Amniotic stem cell (primary cell): ENCODE measurements at regions not wholly inside any gene's neighbourhood (a gene's known extent, or its start where the extent isn't known, plus 50 kb on each side); places are given as distances from the start of the nearest gene placed in this dataset.
"Not testable (repeated sequence)": the region's sequence is repeated elsewhere in the genome, so short reads cannot be mapped to it uniquely, and the experiment has no call there.

Experiments
- DNase-seq: peaks from one replicate; lab custom pipeline; 2025; lab: John Stamatoyannopoulos, UW

DNA sequence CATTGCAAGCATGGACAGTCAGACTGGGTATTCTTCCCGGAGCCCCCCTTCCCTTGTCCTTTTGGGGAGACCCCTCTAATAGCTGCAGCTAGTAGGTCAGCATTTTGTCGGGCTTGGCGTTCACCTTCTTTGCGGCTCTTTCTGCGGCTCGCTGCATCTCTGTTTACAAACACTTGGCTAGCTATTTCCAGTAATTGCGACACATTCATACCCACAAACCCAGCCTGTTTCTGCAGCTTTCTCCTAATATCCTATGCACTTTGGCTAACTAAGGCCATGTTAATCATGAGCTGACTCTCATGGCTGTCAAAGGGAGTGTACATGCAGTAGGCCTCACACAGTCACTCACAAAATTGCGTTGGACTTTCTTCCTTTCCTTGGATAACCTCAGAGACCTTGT lies 716.4 kb downstream of the AMY1C start:
- no peak for DNase-seq

DNA sequence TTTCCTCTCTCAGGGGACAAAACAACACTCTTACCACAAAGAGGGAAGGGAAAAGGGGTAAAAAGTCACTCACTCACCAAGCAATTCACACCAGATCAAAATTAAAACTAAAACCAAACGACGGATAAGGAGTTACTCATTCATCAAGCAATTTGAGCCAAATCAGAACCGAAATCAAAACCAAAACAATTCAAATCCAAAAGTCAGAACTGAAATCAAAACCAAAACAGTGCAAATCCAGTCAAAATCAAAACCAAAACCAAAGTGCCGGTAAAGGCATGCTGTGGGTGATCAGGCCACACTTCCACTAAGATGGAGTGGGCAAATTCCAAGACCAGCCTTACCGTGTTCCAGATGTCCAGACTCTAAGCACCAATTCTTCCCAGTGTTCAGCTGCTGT lies 717.9 kb downstream of the AMY1C start:
- DNase-seq = no peak

DNA sequence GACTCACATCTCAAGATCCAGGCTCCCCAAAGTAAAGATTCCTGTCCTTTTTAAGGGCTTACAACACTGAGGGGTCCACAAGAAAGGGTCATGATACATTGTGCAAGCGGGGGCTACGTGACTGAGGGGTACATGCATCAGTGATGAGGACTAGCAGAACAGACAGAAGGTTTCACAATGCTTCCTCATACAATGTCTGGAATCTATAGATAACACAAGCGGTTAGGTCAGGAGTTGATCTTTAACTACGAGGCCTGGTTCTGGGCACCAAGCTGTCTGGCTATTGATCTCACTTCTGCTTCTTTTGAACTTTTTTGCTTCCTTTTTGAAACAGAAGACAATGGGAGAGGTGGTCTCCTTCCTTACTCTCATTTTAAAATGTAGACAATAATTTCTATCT lies 718.6 kb downstream of the AMY1C start:
- DNase-seq = no peak

DNA sequence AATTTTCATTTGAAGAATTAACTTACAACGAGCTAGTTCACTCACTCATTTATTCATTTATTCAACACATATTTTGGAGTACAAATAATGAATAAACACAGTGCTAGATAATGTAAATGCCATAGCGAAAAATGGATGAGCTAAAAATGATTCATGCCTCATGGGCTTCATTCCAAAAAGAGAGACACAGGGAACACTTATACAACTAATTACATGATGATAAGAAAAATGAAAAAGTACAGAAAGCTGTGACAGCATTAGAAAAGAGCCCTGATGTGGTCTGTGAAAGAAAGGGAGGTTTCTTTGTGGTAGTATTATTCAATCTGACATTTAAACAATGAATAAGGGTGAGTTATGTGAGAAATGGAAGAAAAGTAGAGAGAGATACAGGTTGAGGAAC lies 726.4 kb downstream of the AMY1C start:
- DNase-seq = no peak

DNA sequence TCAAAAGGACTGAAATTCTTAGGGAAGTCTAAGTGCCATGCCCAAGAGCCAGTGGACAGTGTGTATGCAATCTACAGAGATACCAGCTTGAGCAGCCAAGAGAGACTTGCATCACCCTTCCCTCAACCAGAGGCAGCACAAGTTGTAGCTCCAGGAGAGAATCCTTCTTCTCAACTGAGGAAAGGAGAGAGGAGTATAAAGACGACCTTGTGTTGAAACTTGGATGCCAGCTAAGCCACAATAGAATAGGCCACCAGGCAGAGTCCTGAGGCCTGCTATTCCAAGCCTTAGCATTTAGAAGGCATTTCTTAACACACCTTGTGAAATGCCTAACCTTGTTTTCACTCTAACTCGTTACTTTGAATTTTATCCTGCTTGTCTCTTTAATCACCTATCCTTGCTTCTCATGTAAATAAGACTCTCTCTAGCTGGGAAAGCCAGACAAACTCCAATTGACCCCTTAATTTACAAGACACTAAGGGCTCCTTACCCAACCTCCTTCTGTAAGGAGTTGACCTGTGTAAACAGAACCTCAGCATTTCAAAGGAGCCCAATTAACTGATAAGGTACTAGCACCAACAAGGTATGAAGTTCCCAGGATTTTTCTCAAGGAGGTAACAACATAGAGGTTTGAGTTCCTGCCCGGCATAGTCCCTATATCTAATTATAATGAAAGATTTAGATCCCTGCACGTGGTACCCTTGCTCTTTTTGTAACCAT lies 738.8 kb downstream of the AMY1C start:
- DNase-seq = no peak

DNA sequence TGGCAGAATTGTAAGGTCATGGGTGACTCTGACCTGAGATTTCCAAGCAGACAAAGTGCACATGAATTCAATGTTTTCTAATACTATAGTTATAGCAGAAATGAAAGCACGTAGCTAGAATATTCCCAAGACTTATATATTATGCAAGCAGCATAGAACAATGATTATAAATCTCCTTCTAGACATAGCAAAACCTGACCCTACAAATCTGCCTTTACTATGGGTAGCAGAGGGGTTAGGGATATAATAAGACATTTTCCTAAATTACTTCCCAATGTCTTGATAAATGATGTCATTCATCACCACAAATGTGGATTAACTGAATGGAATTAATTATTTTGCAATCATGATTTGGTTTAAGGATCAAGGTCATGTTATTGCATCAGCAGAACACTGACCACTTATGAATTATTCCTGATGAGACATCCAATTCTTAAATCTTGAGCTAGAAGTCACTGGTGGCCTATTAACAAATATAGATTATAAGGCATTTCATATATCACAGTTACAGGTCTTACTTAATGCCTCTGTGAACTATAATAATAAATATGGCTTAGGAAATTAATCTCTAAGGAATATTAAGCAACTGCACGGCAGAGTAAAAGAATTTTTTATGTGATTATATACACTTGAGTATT lies 776.6 kb downstream of the AMY1C start:
- DNase-seq = no peak

DNA sequence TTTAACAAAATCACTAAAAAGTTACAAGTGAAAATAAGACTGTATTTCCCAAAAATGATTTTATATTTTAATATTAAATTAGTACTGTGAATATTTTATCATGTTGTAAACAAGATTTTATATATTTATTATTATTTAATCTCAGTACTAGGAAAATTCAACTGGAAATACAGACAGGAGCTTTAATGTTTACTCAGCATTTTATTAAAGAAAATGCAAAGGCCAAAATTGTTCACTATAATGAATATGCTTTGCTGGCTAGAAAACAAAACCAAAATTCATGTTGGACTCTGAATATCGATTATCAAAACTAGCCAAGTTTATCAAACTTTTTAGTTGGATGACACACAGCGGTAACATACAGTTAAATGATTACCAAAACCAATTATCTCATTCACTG lies 782.3 kb downstream of the AMY1C start:
- DNase-seq = no peak

DNA sequence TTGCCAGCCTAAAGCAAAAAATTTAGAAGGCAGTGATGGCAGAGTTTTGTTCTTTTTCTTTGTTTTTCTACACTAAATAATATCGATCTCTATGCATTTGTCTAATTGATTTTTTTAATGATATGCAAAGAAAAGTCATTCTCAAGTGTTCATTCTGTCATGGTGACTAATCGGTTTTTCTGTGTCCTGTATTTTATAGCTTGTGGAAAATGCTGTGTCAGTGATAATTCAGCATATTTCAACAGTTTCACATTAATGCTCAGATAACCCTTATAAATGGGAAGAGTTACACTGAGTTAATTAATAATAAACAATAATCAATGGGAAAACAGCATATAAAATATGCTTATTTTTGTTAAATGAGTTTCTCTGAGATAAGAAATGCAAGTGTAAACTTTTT lies 824.9 kb downstream of the AMY1C start:
- no peak for DNase-seq

DNA sequence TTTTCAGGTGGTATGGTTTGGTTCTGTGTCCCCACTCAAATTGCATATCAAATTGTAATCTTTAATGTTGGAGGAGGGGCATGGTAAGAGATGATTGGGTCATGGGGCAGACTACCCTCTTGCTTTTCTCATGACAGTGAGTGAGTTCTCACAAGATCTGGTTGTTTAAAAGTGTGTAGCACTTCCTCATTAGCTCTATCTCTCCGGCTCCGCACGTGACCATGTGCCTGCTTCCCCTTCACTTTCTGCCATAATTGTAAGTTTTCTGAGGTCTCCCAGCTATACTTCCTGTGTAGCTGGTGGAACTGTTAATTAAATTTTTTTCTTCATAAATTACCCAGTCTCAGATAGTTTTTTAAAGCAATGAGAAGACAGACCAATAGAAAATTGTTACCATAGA lies 843.2 kb downstream of the AMY1C start:
- no peak for DNase-seq

DNA sequence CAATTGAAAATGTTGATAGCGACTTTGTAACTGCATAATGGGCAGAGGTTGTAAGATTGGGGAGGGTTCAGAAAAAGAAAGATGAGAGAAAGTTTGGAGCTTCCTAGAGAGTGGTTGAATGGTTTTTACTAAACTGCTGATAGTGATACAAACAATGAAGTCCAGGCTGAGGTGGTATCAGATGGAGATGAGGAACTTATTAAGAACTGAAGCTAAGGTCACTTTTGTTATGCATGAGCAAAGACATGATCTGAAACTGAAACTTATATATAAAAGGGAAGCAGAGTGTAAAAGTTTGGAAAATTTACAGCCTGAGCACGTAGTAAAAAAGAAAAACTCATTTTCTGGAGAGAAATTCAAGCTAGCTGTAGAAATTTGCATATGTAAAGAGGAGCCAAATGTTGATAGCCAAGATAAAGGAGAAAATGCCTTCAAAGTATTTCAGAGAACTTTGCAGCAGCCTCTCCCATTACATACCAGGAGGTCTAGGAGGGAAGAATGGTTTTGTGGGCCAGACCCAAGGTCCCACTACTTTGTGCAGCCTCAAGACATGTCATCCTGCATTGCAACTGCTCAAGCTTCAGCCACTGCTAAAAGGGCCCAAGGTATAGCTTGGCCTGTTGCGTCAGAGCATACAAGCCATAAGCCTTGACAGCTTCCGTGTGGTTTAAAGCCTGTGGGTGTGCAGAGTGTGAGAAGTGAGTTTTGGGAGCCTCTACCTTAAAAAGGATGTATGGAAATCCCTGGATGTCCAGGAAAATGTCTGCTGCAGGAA lies 843.9 kb downstream of the AMY1C start:
- DNase-seq = no peak

DNA sequence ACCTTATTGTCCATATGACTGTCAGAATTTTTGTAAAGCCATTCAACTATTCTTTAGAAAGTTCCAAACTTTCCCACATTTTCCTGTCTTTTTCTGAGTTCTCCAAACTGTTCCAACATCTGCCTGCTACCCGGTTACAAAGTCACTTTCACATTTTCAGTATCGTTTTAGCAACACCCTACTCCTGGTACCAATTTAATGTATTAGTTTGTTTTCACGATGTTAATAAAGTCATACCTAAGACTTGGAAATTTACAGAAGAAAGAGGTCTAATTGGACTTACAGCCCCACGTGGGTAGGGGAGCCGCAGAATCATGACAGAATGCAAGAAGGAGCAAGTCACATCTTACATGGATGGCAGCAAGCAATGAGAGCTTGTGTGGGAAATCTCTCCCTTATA lies 867.8 kb downstream of the AMY1C start:
- no peak for DNase-seq

DNA sequence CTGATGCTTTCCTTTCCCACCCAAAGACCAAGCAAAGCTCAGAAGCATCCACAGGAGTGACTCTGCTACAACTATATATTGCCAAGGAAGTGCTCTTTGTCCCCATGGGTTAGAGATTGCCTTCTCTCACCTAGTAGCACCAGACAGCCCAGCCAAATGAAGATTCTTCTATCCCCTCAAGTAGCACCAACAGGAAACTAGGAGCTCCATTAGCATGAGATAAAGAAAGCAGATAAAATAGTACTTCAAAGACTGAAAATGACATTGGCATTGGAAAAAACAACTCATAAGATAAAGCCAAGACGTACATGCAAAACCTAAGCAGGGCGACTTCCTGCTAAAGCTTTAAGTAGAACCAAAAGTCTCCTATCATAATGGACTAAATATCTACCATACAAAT lies 871.5 kb downstream of the AMY1C start:
- DNase-seq = no peak

DNA sequence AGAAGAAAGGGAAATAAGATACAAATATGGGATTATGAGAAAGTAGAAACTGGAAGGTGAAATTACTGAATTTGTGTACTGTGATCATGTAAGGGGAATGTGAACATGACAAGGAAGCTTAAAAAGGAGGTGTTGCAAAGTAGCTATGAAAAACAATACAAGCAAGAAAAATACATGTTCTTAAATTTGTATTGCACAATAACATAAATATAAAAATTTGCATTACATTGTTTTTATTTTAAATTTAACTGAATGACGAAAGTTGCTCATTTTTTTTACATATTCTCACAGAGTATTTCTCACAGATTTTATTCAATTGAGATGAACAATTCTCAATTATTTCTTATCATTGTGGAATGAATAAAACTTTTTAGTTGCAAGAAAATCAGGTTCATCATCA lies 874.8 kb downstream of the AMY1C start:
- no peak for DNase-seq

DNA sequence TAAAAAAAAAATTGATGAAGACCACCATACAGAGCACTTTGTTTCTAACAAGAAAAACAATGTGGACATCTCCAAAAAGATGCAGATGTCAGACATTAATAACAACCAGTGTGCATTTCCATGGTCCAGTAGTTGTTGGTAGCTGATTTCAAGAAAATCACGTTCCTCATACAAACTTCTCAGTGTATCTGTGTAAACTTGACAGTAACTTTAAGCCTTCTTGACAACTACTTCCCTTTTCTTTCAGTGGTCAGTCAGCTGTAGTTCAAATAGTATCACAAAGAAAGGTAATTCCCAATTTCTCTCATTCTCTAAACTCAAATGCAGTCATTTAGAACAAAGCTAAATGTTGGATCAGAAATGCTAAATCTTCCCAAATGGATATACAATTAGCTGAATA lies 879.9 kb downstream of the AMY1C start:
- DNase-seq = no peak

DNA sequence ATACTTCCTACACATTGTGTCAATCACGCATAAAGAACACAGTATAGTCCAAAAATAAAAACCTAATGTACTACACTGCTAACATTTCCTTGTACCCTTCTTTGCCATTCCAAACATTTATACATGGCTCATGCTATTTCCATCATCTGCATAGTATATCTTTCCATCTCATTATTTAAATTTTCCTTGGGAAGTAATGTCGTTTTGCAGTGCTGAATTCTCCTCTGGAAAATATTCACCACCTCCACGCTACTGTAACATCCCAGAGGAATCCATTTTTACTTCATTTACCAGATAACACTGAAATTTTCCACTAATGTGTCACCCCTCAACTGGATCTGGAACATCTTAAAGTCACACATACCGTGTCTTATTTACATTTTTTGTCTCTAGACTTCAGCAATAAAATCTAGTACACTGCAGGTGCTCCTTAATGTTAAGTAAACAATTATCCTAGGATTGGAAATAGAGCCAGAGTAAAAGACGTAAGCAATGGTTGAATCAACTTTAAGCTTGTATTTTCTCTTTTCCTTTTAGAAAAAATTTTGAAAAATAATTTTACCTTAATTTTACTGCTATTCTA lies 881.0 kb downstream of the AMY1C start:
- no peak for DNase-seq

DNA sequence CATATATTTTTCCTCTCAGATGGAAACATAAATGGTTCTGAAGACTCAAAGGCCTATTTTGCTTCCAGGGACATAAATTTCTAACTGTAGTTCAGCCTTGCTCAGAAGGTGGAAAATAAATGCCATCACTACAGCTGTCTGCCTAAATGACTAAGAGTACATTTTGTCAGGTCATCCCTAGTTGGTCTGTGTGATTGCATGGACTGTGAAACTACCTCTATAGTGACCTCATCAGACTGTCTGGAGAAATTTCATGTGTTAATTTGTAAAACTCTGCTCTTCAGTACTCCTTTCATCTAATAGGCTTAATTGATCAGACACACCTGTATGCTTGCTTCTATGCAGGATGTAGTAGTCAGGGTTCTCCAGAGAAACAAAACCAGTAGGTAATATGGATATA lies 886.9 kb downstream of the AMY1C start:
- DNase-seq = no peak

DNA sequence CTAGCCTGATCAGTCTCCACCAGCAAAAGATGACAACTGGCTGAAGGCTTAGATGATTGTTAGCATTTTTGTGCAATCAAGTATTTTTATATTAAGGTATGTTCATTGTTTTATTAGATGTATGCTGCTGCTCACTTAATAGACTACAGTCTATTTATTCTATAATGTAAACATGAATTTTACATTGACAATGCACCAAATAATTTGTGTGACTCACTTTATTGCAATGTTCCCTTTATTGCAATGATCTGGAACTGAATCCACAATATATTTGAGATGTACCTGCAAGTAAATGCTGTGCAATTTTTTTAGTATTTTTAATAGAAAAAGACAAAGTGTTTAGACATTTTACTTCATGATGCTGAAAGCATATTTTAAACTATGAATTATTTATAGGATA lies 896.5 kb downstream of the AMY1C start:
- no peak for DNase-seq

DNA sequence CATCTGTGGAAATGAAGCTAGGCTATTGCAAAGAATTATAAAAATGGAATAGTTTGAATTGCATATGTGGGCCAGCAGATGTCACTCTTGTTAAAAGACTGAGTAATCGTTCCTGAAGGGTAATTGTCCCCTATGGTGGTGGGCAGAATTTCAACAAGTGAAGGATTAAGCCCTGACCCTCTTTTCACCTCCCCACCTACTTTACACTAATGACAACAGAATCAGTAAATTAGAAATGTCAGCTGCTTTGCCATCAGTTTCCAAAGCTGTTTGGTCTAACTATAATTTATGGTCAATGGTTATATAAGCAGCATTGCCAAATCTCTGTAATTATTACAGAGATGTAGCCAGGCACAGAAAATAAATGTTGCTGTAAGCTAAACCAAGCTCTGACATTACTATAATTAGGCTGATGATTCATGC lies 898.6 kb downstream of the AMY1C start:
- DNase-seq = no peak

DNA sequence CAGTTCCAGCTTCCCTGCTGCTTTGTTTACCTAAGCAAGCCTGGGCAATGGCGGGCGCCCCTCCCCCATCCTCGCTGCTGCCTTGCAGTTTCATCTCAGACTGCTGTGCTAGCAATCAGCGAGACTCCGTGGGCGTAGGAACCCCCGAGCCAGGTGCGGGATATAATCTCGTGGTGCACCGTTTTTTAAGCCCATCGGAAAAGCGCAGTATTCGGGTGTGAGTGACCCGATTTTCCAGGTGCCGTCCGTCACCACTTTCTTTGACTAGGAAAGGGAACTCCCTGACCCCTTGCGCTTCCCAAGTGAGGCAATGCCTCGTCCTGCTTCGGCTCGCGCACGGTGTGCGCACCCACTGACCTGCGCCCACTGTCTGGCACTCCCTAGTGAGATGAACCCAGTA lies 914.7 kb downstream of the AMY1C start:
- DNase-seq = not testable (repeated sequence)

DNA sequence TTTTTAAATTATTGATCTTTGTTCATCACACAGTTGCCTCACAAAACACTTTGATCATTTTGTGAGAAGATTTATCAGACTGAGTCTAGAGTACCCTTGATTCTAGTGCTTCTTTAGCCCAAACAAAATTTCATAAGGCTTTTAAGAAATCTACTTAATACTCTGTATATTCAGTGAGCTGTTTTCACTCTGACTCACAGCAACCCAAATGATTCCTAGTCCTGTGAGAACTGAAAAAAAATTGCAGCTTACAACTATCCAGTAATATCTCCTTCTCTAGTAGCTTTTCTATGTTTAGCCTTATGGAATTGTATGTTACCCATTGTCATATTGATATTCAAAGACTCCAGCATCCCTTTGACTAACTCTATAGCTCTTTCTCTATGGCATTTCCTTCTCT lies 915.6 kb downstream of the AMY1C start:
- DNase-seq = no peak

DNA sequence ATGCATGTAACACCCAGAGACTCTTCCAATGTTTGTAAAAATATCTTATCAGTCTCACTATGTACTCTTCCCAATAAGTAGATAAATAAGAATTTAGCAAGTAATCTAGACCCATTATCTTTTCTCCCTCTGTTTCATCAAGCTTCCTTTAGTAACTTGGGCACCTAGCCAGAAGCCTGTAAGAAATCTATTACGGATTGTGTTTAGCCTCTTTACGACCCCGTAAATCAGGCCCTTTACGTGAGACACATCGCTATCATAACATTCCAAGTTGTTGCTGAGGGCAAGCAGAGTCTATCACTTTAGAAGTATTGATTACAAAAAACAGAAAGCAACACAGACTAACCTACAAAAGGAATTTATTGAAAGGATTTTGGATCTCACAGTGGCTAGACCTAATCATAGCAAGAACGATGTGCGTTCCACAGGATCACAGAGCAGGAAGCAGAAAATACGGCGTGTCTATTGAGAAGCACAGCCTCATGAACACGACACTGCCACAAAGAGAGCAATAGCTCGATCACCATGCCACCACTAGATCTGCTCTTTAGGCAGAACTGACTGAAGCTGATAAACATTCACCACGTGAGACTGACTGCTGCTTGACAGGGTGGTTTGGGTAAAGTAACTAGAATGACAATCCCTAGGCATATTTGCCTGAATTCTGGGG lies 922.1 kb downstream of the AMY1C start:
- no peak for DNase-seq

DNA sequence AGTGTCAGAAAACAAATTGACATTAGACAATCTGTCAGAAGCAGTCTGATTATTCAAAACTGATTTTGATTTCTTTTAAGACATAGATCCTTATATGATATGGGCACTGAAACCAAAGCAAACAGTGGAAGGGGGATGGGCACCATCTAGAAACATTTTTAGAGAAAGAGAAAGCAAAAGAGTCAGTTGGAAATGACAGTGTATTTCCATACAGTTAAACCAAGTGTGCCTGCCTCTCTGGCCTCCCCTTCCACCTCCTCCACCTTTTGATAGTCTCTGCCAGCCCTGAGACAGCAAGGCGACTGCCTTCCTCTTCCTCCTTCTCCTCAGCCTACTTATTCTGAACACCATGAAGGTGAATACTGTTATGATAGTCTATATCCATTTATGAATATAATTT lies 949.7 kb downstream of the AMY1C start:
- no peak for DNase-seq
